Superior temporal gyrus (tissue), 1 donor: ENCODE measurements at regions not wholly inside any gene's neighbourhood (a gene's known extent, or its start where the extent isn't known, plus 50 kb on each side); places are given as distances from the start of the nearest gene placed in this dataset.

ENCODE experiments used
- DNase-seq: peaks from one replicate; pipeline ENCODE4 v3.0.0-alpha.2; 2016; ENCODE audit errors: extremely low spot score

DNA sequence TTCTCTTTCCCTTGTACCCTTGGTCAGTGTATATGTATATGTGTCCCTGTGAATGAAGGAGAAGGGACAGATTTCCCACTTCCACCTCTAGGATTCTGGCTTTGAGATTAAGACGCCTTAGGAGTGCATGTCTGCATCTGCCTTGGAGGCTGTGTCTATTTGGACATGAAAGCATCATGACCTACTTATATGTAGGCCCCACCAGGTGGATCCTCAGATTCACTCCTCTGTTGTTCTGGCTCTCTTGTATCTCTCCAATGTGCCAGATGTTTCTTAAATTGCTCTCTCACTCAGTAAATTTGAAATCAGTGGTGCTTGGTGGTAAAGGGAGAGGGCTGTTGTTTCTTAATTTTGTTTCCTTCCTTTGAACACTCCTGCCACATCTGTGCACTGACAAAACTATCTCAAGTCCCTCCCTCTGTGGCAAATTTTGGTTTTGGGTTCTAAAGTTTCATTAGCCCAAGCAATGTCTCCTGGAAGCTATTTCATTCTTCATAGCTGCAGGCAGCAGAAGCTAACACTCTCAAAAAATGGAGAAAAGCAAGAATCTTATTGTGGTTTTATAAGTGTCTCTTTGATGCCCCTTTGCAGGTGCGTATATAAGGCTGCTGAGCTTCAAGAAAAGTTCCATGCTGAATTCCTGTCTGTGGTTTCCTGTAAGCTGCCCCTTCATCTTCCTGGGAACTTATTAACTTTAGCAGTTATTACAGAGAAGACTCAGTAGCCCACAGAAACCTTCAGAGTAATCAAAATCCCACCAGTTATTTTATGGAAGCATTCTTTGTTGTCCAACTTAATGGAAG lies 179.7 kb upstream of the SETBP1 start:
- no peak for DNase-seq

- DNase-seq = no peak
Observed at GRCh38 chr18:44502221-44502620, 178.5 kb upstream of the SETBP1 start.

DNA sequence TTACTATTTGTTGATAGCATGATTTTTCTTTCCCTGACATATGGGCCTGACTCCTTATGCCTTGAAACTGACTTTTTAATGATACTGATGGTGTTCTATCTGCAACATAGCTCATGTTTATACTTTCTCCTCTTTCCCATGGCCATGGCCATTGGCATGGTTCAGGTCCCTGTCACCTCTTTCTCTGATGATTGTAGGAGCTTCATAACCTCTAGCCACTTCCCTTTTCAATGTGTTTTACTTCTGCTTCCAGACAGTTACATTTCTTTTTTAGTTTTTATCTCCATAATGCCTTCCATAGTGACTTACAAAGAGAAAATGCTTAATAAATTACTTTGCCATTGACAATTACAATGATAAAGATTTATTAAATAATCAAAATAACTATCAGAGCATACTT lies 177.9 kb upstream of the SETBP1 start:
- DNase-seq = no peak

DNA sequence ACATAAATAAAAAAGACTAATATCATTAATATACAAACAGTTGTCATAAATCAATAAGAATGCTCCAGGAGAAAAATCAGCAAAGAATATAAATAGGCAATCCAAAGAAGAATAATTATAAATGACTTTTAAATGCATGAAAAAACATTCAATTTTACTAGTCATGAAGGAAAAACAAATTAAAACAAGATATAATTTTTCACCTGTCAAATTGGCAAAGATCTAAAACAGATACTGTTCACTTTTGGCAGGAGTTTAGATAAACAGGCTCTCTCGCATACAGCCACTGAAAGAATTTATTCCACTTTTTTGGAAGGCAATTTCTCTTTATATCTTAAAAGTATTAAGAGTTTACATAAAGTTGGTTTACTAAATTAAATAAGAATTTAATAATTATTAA lies 176.8 kb upstream of the SETBP1 start:
- DNase-seq = no peak

GRCh38 chr18:44507729-44508325 lies 172.9 kb upstream of the SETBP1 start:
- DNase-seq = no peak

- no peak for DNase-seq
Observed at GRCh38 chr18:44508474-44508873, 172.2 kb upstream of the SETBP1 start.

DNA sequence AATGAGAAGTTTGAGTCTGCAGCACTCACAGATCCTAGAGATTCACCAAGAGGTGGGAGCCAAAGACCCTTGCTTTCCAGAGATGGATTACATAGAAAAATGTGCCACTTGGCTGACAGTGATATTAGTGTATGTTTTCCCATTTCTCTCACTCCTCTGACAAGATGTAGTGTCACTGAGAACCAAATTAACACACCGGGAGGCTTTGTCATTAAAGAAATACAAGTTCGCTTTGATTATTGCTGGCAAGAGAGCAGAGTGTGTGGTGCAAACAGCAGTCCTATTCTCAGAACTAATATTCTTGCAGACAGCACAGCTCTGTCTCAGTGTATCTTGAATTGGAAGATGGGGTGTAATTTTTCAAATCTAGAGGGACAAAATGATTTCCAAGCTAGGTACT lies 171.6 kb upstream of the SETBP1 start:
- DNase-seq = no peak

DNA sequence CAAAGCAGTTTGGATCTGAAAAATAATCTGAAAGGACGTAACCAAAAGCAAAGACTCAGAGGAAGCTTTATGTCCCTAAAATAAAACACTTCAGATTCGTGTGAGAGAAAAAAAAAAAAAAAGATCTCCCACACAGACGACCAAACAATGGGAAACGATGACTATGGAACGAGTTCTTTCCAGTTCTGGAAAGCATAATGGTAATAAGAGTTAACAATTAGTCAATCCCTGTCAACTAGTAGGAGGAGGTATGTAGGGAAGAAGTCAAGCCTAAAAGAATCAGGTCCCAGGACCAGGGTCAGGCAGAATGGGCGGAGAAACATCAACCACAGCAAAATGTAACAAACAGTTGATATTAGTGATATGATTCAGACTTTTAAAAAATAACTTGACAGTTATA lies 170.3 kb upstream of the SETBP1 start:
- no peak for DNase-seq

DNA sequence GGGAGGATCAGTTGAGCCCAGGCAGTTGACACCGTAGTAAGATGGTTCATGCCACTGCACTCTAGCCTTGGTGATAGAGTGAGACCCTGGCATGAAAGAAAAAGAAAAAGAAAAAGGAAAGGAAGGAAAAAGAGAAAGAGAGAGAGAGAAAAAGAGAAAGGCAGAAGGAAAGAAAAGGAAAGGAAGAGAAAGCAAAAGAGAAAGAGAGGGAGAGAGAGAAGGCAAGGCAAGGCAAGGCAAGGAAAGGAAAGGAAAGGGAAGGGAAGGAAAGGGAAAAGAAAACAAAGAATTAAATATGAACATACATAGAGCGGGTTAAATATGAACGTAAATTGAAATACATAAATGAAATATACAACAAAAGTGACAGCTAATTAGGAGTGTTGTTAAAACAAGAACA lies 167.5 kb upstream of the SETBP1 start:
- no peak for DNase-seq

GRCh38 chr18:44514106-44514505 lies 166.6 kb upstream of the SETBP1 start:
- DNase-seq = no peak

DNA sequence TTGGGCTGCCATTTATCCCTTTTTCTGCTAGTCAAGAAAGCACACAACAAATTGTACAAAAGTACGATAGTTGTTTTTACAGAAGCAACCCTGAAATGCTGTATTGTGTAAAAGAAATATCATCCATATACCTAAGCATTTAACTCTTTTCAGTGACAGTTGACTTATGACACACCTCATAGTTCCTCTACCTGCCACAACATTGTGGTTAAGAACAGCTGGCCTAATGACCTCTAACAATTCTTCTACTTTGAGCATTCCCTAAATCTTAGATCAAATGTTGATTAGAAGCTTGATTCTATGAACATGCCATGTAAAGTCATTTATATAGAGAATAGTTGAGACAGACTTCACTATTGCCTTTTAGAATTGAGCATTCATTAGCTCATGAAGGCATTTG lies 165.9 kb upstream of the SETBP1 start:
- DNase-seq = no peak

GRCh38 chr18:44516450-44516849 lies 164.2 kb upstream of the SETBP1 start:
- DNase-seq = no peak

- no peak for DNase-seq
Observed at GRCh38 chr18:44517136-44517535, 163.6 kb upstream of the SETBP1 start.

GRCh38 chr18:44518091-44518615 lies 162.5 kb upstream of the SETBP1 start:
- no peak for DNase-seq

- DNase-seq = no peak
Observed at GRCh38 chr18:44518666-44519065, 162.0 kb upstream of the SETBP1 start.

DNA sequence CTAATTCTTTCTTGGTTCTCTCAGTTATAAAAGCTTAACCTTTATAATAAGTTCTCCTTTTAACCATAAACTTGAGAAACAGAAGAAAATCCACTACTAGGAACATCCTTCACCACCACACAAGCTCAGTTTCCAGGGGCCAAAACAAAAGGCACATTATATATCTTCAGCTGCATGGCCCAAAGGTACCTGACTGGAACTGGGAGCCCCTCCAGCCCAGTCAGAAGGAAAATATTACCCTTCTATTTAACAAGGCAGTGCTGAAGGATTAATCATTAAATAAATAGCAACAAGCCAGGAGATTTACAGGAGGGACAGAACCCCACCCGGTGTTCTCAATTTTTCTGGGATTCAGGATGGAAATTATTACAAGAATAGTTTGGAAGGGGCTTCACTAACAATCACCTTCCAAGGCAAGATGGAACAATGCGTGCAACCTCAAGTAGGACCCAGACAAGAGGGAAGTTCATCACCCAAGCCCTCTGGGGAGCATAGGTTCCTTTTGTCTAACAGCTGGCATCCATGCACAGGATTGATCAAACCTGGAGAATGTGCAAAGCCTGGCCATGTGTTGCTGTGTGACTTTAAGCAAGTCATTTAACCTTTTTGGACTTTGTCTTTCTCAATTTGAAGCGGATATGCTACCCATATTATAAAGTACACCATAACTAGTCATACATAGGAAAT lies 159.6 kb upstream of the SETBP1 start:
- DNase-seq = no peak

DNA sequence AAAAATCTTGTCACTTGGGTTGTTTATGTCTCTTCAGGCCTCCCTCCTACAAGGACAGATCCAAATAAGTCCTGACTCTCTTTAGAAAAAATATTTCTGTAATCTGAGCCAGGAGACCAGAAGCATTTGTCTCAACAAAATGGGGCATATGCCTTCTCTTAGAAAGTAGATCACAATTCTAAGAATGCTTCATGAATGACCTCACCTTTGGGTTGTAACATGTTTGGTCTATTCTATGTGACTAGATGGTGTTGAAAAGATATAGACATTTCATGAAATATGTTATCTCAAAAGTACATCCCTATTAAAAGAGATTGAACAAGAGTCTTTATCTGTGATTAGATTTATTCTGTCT lies 159.0 kb upstream of the SETBP1 start:
- DNase-seq = no peak

DNA sequence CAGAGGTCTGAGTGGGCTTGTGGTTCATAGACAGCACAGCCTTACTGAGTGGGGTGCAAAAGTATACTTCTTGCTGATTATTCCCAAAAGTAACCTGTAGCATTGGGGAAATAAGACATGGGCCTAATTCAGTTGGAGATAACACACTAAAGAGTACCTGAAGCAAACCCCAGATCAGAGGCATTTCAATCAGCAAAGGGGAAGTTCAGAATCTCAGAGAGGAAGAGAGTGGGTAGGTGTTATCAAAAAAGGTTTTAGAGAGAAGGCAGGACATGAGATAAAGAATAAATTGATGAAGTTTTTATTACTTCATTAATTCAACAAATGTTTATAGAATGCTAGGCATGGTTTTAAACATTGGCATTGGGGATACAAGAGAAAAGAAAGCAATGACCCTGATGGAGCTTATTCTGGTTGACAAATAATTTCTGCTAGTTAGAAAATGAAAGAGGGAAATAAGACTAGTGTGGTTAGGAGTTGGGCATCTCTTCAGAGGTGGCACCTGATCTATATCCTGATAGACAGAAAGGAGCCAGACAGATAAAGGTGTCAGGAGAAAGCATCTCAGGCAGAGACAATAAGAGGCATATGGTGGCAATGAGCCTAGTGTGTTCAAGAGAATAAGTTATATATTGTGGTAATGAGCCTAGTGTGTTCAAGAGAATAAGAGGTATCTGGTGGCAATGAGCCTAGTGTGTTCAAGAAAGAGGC lies 153.8 kb upstream of the SETBP1 start:
- no peak for DNase-seq

- no peak for DNase-seq
Observed at GRCh38 chr18:44533071-44533470, 147.6 kb upstream of the SETBP1 start.

DNA sequence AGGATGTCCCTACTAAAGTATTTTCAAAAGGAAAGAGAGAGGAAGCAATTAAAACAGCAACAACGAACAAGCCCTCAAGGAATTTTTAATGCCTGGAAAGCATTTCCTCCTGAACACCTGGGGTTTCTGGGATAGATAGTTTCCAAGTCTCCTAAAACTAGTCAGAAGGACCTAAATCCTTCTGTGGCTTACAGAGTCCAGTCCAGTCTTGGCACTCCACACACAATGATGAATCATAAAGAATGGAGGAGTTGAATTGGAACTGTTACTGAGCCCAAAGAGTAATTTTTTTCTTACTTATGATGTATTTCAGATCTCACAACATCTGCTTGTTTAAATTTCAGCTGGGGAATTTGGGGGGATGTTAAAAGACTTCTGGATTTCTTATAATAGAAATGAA lies 144.6 kb upstream of the SETBP1 start:
- DNase-seq = peak; percentile 37

- no peak for DNase-seq
Observed at GRCh38 chr18:44536619-44537018, 144.1 kb upstream of the SETBP1 start.

- DNase-seq = no peak
Observed at GRCh38 chr18:44537526-44537925, 143.2 kb upstream of the SETBP1 start.
